H1 (cell line): ENCODE measurements at regions not wholly inside any gene's neighbourhood (a gene's known extent, or its start where the extent isn't known, plus 50 kb on each side); places are given as distances from the start of the nearest gene placed in this dataset.

Source experiments
- CTCF ChIA-PET: fragments of 300-600 bp; sonication (Branson Sonifier 250); formaldehyde crosslinking; loops from one replicate; lab custom pipeline; 2021; ENCODE audit not compliant: partially characterized antibody; lab: Charles Lee
- POLR2A ChIA-PET: fragments of 300-600 bp; sonication (Branson Sonifier 250); formaldehyde crosslinking; loops from one replicate; lab custom pipeline; 2021; ENCODE audit warnings: inconsistent platforms; ENCODE audit not compliant: partially characterized antibody; lab: Charles Lee
- DNase-seq, 2 experiments: peaks; one replicate each; pipeline versions ENCODE4 v3.0.0 to v3.0.0-alpha.2; 2010 to 2022; ENCODE audit warnings: low spot score in 2 of 2, low read depth in 1 of 2, mixed read lengths in 1 of 2
- FAIRE-seq: peaks from 2 replicates; lab custom pipeline; 2011; peaks lifted over from hg19 to GRCh38; lab: Jason Lieb, UNC
- H2AFZ ChIP-seq: 2 replicates; pipeline ENCODE4 v1.8.1; 2012; ENCODE audit warnings: low read length, inconsistent platforms
- H2AK5ac ChIP-seq: 2 replicates; pipeline ENCODE4 v1.6.1; 2013; ENCODE audit warnings: low read depth, low read length
- H2BK120ac ChIP-seq: replicated peaks from 2 replicates; pipeline ENCODE3; 2013; ENCODE audit warnings: low read depth, low read length, inconsistent platforms
- H2BK12ac ChIP-seq: 2 replicates; pipeline ENCODE4 v1.6.1; 2013; ENCODE audit warnings: low read depth, low read length
- H2BK15ac ChIP-seq: 2 replicates; pipeline ENCODE4 v1.6.1; 2013; ENCODE audit warnings: low read length
- H2BK20ac ChIP-seq: 2 replicates; pipeline ENCODE4 v1.6.1; 2013; ENCODE audit warnings: low read length
- H2BK5ac ChIP-seq: 2 replicates; pipeline ENCODE4 v1.6.1; 2013; ENCODE audit warnings: low read depth, low read length
- H3K14ac ChIP-seq: 2 replicates; pipeline ENCODE4 v1.6.1; 2013; ENCODE audit warnings: inconsistent platforms; ENCODE audit not compliant: insufficient read length
- H3K18ac ChIP-seq: 2 replicates; pipeline ENCODE4 v1.6.1; 2013; ENCODE audit warnings: low read length; ENCODE audit errors: extremely low read depth
- H3K23ac ChIP-seq: 2 replicates; pipeline ENCODE4 v1.6.1; 2013; ENCODE audit warnings: inconsistent platforms; ENCODE audit not compliant: insufficient read length
- H3K23me2 ChIP-seq: 2 replicates; pipeline ENCODE4 v1.6.1; 2013; ENCODE audit warnings: low read depth, low read length
- H3K27ac ChIP-seq: 2 replicates; pipeline ENCODE4 v1.6.1; 2011; ENCODE audit warnings: low read depth, low read length, inconsistent platforms
- H3K27me3 ChIP-seq, 4 experiments: replicated peaks in 1 of 4; 1 replicate in 1 of 4; 2 replicates in 3 of 4; pipeline versions ENCODE4 v1.6.1 to v1.8.1; 2011 to 2013; ENCODE audit warnings: low read length in 3 of 4, mild to moderate bottlenecking in 3 of 4, inconsistent platforms in 2 of 4, mixed read lengths in 2 of 4, moderate library complexity in 1 of 4; ENCODE audit not compliant: control insufficient read depth in 3 of 4, insufficient read depth in 3 of 4; ENCODE audit errors: extremely low read depth in 1 of 4
- H3K36me3 ChIP-seq, 4 experiments: 2 replicates each; pipeline versions ENCODE4 v1.6.1 to v1.8.1; 2011 to 2013; ENCODE audit warnings: mild to moderate bottlenecking in 4 of 4, low read length in 3 of 4, moderate library complexity in 2 of 4, control low read depth in 1 of 4, inconsistent platforms in 1 of 4; ENCODE audit not compliant: insufficient read depth in 4 of 4, control insufficient read depth in 2 of 4
- H3K4ac ChIP-seq: replicated peaks from 2 replicates; pipeline ENCODE3; 2013; ENCODE audit warnings: low read length, low read depth, mixed read lengths, inconsistent platforms; ENCODE audit not compliant: insufficient read length
- H3K4me1 ChIP-seq, 4 experiments: replicated peaks in 1 of 4; 1 replicate in 1 of 4; 2 replicates in 3 of 4; pipeline versions ENCODE4 v1.6.1 to v1.8.1; 2011 to 2013; ENCODE audit warnings: low read length in 3 of 4, inconsistent platforms in 2 of 4, mixed read lengths in 1 of 4; ENCODE audit not compliant: insufficient read depth in 4 of 4, control insufficient read depth in 3 of 4
- H3K4me2 ChIP-seq, 2 experiments: 2 replicates each; pipeline versions ENCODE4 v1.6.1 to v1.8.1; 2011 to 2013; ENCODE audit warnings: low read depth in 2 of 2, low read length in 2 of 2, control low read depth in 1 of 2, inconsistent platforms in 1 of 2, mild to moderate bottlenecking in 1 of 2; ENCODE audit not compliant: insufficient read depth in 1 of 2
- H3K4me3 ChIP-seq, 4 experiments: fragments of 200-600, 300-600 bp in 1 of 4; sonication (generic), shearing (Covaris generic), sonication (Bioruptor Twin) in 1 of 4; 2 replicates each; pipeline versions ENCODE4 v1.5.1 to v1.8.1; 2011 to 2016; ENCODE audit warnings: low read length in 4 of 4, low read depth in 3 of 4, control low read depth in 2 of 4, inconsistent platforms in 2 of 4, mild to moderate bottlenecking in 2 of 4, mixed read lengths in 1 of 4, moderate library complexity in 1 of 4; ENCODE audit not compliant: insufficient read depth in 2 of 4; ENCODE audit errors: extremely low read depth in 1 of 4
- H3K56ac ChIP-seq: replicated peaks from 2 replicates; pipeline ENCODE3; 2013; ENCODE audit warnings: low read depth, mild to moderate bottlenecking, mixed read lengths, low read length, inconsistent platforms; ENCODE audit not compliant: insufficient read length
- H3K79me1 ChIP-seq: 2 replicates; pipeline ENCODE4 v1.6.1; 2013; ENCODE audit warnings: low read depth, low read length, control low read depth
- H3K79me2 ChIP-seq, 2 experiments: 2 replicates each; pipeline versions ENCODE4 v1.6.1 to v1.8.1; 2012 to 2013; ENCODE audit warnings: low read length in 2 of 2, mild to moderate bottlenecking in 2 of 2, inconsistent platforms in 1 of 2; ENCODE audit not compliant: insufficient read depth in 2 of 2, control insufficient read depth in 1 of 2
- H3K9ac ChIP-seq, 4 experiments: replicated peaks in 1 of 4; 1 replicate in 1 of 4; 2 replicates in 3 of 4; pipeline versions ENCODE4 v1.6.1 to v1.8.1; 2011 to 2013; ENCODE audit warnings: low read depth in 3 of 4, low read length in 3 of 4, control low read depth in 2 of 4, mild to moderate bottlenecking in 2 of 4, moderate library complexity in 2 of 4, inconsistent platforms in 1 of 4; ENCODE audit errors: extremely low read depth in 1 of 4
- H3K9me3 ChIP-seq, 2 experiments: 2 replicates each; pipeline versions ENCODE4 v1.6.1 to v1.8.1; 2012 to 2013; ENCODE audit warnings: mild to moderate bottlenecking in 2 of 2, moderate library complexity in 2 of 2, control low read depth in 1 of 2, inconsistent platforms in 1 of 2, low read depth in 1 of 2, low read length in 1 of 2, mixed read lengths in 1 of 2; ENCODE audit not compliant: insufficient read depth in 2 of 2
- H4K20me1 ChIP-seq, 2 experiments: replicated peaks in 1 of 2; 2 replicates each; pipeline versions ENCODE3 to v1.8.1; 2011 to 2013; ENCODE audit warnings: inconsistent platforms in 2 of 2, low read length in 2 of 2, mild to moderate bottlenecking in 1 of 2; ENCODE audit not compliant: insufficient read depth in 2 of 2, control insufficient read depth in 1 of 2
- H4K5ac ChIP-seq: 2 replicates; pipeline ENCODE4 v1.6.1; 2013; ENCODE audit warnings: low read length, low read depth, mixed read lengths, inconsistent platforms; ENCODE audit not compliant: insufficient read length
- H4K8ac ChIP-seq: 2 replicates; pipeline ENCODE4 v1.8.0; 2013; ENCODE audit warnings: mild to moderate bottlenecking, moderate library complexity, low read length, inconsistent platforms; ENCODE audit not compliant: insufficient read depth; ENCODE audit errors: extremely low read depth
- H4K91ac ChIP-seq: replicated peaks from 2 replicates; pipeline ENCODE3; 2013; ENCODE audit warnings: low read length, mixed read lengths, inconsistent platforms; ENCODE audit not compliant: insufficient read length
- BACH1 ChIP-seq: IDR thresholded peaks from 2 replicates; pipeline ENCODE4 v1.6.1; 2012; ENCODE audit warnings: low read length, improper control_type of control experiment
- CEBPB ChIP-seq: IDR thresholded peaks from 2 replicates; pipeline ENCODE4 v1.6.1; 2012; ENCODE audit warnings: low read depth, low read length
- CREB1 ChIP-seq: IDR thresholded peaks from 2 replicates; pipeline ENCODE4 v1.6.1; 2012; ENCODE audit warnings: inconsistent platforms
- CTBP2 ChIP-seq: IDR thresholded peaks from 2 replicates; pipeline ENCODE4 v1.7.0; 2011; ENCODE audit warnings: borderline replicate concordance, mild to moderate bottlenecking, moderate library complexity, mixed read lengths, low read length; ENCODE audit not compliant: insufficient read depth, insufficient read length
- KDM4A ChIP-seq: IDR thresholded peaks from one replicate; pipeline ENCODE4 v1.7.1; 2012; ENCODE audit warnings: low read depth, mild to moderate bottlenecking, moderate library complexity, low read length, inconsistent platforms; ENCODE audit not compliant: severe bottlenecking
- KDM5A ChIP-seq: fragments of 200-600 bp; IDR thresholded peaks from 2 replicates; pipeline ENCODE4 v1.7.1; 2012; ENCODE audit warnings: mild to moderate bottlenecking, low read length, inconsistent platforms, mixed read lengths
- MAFK ChIP-seq: IDR thresholded peaks from 2 replicates; pipeline ENCODE4 v1.6.1; 2012; ENCODE audit warnings: low read depth, mild to moderate bottlenecking, improper control_type of control experiment, low read length
- MAX ChIP-seq: IDR thresholded peaks from 2 replicates; pipeline ENCODE4 v1.6.1; 2012; ENCODE audit warnings: inconsistent platforms
- POU5F1 ChIP-seq: IDR thresholded peaks from 2 replicates; pipeline ENCODE4 v1.6.1; 2011; ENCODE audit warnings: low read depth, mild to moderate bottlenecking, low read length, moderate library complexity
- WGBS, 2 experiments: shearing (Covaris generic) in 1 of 2; methylation state at CpG; one replicate each; pipeline versions ENCODE4 v1.1.6 to v1.1.7; 2013 to 2015; ENCODE audit warnings: low lambda C conversion rate in 2 of 2, mixed read lengths in 2 of 2, inconsistent platforms in 1 of 2, low coverage in 1 of 2, missing lambda C conversion rate in 1 of 2; ENCODE audit not compliant: insufficient replicate concordance in 2 of 2, insufficient coverage in 1 of 2, insufficient read length in 1 of 2; ENCODE audit errors: extremely low coverage in 1 of 2, missing lambda C conversion rate in 1 of 2; 5-methylcytosine and 5-hydroxymethylcytosine counted together

- POLR2A ChIA-PET: no interaction called here
- Histone ChIP-seq H4K5ac (no peak overlapping the region), H2BK20ac (no peak overlapping the region), H3K27ac (no peak overlapping the region), H4K20me1 (no peaks in the 10 kb centered on the region), H2BK5ac (no peak overlapping the region), H2BK120ac (no peak overlapping the region), H4K8ac (no peak overlapping the region), H3K9me3 (no peaks in the 10 kb centered on the region), H3K4ac (no peak overlapping the region), H2AK5ac (no peak overlapping the region), H2AFZ (no peak overlapping the region), H3K14ac (no peak overlapping the region), H4K91ac (no peak overlapping the region), H3K27me3 (peaks cover 0 to 3% (median 0%) of the 10 kb centered on the region in 4 experiments; a peak in 1 of 7 replicates), H3K4me3 (no peak overlapping the region), H2BK12ac (no peak overlapping the region), H2BK15ac (no peak overlapping the region), H3K4me2 (no peak overlapping the region; a peak in 1 of 4 replicates), H3K9ac (no peak overlapping the region), H3K23me2 (no peaks in the 10 kb centered on the region; the same call in 1 of the 2 replicates), H3K4me1 (peaks cover 6 to 14% (median 12%) of the 10 kb centered on the region in 4 experiments)
- FAIRE-seq (no peak), DNase-seq (no peak)
- CTCF ChIA-PET: interaction anchor here (0.8 to 1.4 kb wide), 2 partner anchors 9 to 37 kb away, joined by 3 to 4 read pairs; no protein-coding TSS in a partner anchor
- 68% methylated on average over 2 of the region's 2 CpGs; no CpG with 5 or more reads in 1 of the 2 experiments for WGBS, 2 experiments
- TF ChIP-seq BACH1 (no peak), KDM5A (no peak), KDM4A (no peak), MAX (no peak), MAFK (no peak), CREB1 (no peak), POU5F1 (no peak), CTBP2 (no peak), CEBPB (no peak)
- TF ChIP-seq, all 59 proteins: peak for 0
- H3K18ac ChIP-seq: no peak overlapping the region
- H3K36me3 ChIP-seq: no peaks in the 10 kb centered on the region
- no peaks in the 10 kb centered on the region for H3K79me2 ChIP-seq
- no peak overlapping the region for H3K23ac ChIP-seq
- H3K56ac ChIP-seq: no peak overlapping the region
- H3K79me1 ChIP-seq: no peaks in the 10 kb centered on the region
These were observed 135.7 kb downstream of the MAIP1 start for GRCh38 chr2:200091126-200091525.
